ENCODE measurements at regions not wholly inside any gene's neighbourhood (a gene's known extent, or its start where the extent isn't known, plus 50 kb on each side); places are given as distances from the start of the nearest gene placed in this dataset.
"Not testable (repeated sequence)": the region's sequence is repeated elsewhere in the genome, so short reads cannot be mapped to it uniquely, and the experiment has no call there.

- no peak for TF ChIP-seq JUN (IDR thresholded peaks at IDR 0.05; ENCODE audit: borderline replicate concordance, insufficient read depth, insufficient read length, low read depth)
- TF ChIP-seq CTCF (IDR thresholded peaks at IDR 0.05; ENCODE audit: extremely low read depth in 1 of 2, insufficient read depth in 1 of 2, low read depth in 1 of 2, low read length in 2 of 2), result no peak
- no peak for TF ChIP-seq POLR2A (IDR thresholded peaks at IDR 0.05; ENCODE audit: low read depth, low read length)
- TF ChIP-seq POLR2AphosphoS5 (IDR thresholded peaks at IDR 0.05; ENCODE audit: insufficient read depth, low read depth, low read length), result no peak
- Histone ChIP-seq H3K4me2 (ENCODE audit: insufficient read depth, low read length) (no peak overlapping the region), H3K9me1 (replicated peaks; ENCODE audit: control insufficient read depth, extremely low read depth, insufficient read depth, low read length) (no peaks in the 10 kb centered on the region), H3K9me3 (replicated peaks; ENCODE audit: control insufficient read depth, insufficient read depth, low read length) (no peaks in the 10 kb centered on the region), H3K36me3 (ENCODE audit: control insufficient read depth in 2 of 2, extremely low read depth in 1 of 2, insufficient read depth in 2 of 2, low read length in 2 of 2) (no peaks in the 10 kb centered on the region), H3K27me3 (ENCODE audit: control insufficient read depth in 2 of 2, insufficient read depth in 2 of 2, low read length in 2 of 2) (peaks cover 0 to 3% of the 10 kb centered on the region in 2 experiments), H4K20me1 (replicated peaks; ENCODE audit: control insufficient read depth, extremely low read depth, insufficient read depth, low read length) (no peaks in the 10 kb centered on the region), H3K4me1 (ENCODE audit: control insufficient read depth, extremely low read depth, insufficient read depth, low read length) (no peaks in the 10 kb centered on the region), H3K9ac (replicated peaks; ENCODE audit: extremely low read depth, insufficient read depth, low read length) (no peak overlapping the region), H3K27ac (ENCODE audit: insufficient read depth, low read depth, low read length) (no peak overlapping the region), H3K4me3 (replicated peaks in 1 of 3; ENCODE audit: insufficient read depth in 1 of 3, low read depth in 1 of 3, low read length in 3 of 3) (no peak overlapping the region), H2AFZ (ENCODE audit: low read depth, low read length) (no peak overlapping the region), H3K79me2 (ENCODE audit: control insufficient read depth, insufficient read depth, low read length) (no peaks in the 10 kb centered on the region)
- intact Hi-C loops (cut with micrococcal nuclease), result no loop called here
- ChIA-PET CTCF (interaction anchor here (1.0 to 1.8 kb wide), 3 partner anchors 175 to 1943 kb away, joined by 3 to 5 read pairs (median 3); no protein-coding TSS in a partner anchor), POLR2A (no interaction called here)
- DNase-seq (ENCODE audit: low read depth, low spot score) (no peak), FAIRE-seq (no peak)
- dilution Hi-C loops (cut with MboI; ENCODE audit: extremely low pct_ligation_motif_present, low sequenced_read_pairs), result no loop called here
- no TSS peak for BruUV-seq (replicated peaks)
These were observed 63.4 kb upstream of the KBTBD8 start for GRCh38 chr3:66934725-66935124.

- POLR2A ChIA-PET; H3K36me3 ChIP-seq (ENCODE audit: control insufficient read depth in 2 of 2, extremely low read depth in 1 of 2, insufficient read depth in 2 of 2, low read length in 2 of 2); BruUV-seq (replicated peaks); DNase-seq (ENCODE audit: low read depth, low spot score); H4K20me1 ChIP-seq (replicated peaks; ENCODE audit: control insufficient read depth, extremely low read depth, insufficient read depth, low read length); H3K9ac ChIP-seq (replicated peaks; ENCODE audit: extremely low read depth, insufficient read depth, low read length); H3K9me3 ChIP-seq (replicated peaks; ENCODE audit: control insufficient read depth, insufficient read depth, low read length); dilution Hi-C loops (cut with MboI; ENCODE audit: extremely low pct_ligation_motif_present, low sequenced_read_pairs); H3K4me3 ChIP-seq (replicated peaks in 1 of 3; ENCODE audit: insufficient read depth in 1 of 3, low read depth in 1 of 3, low read length in 3 of 3); H2AFZ ChIP-seq (ENCODE audit: low read depth, low read length); H3K27ac ChIP-seq (ENCODE audit: insufficient read depth, low read depth, low read length); H3K27me3 ChIP-seq (ENCODE audit: control insufficient read depth in 2 of 2, insufficient read depth in 2 of 2, low read length in 2 of 2); intact Hi-C loops (cut with micrococcal nuclease); H3K79me2 ChIP-seq (ENCODE audit: control insufficient read depth, insufficient read depth, low read length); FAIRE-seq; H3K9me1 ChIP-seq (replicated peaks; ENCODE audit: control insufficient read depth, extremely low read depth, insufficient read depth, low read length); H3K4me2 ChIP-seq (ENCODE audit: insufficient read depth, low read length); H3K4me1 ChIP-seq (ENCODE audit: control insufficient read depth, extremely low read depth, insufficient read depth, low read length): not testable (repeated sequence)
- CTCF ChIA-PET, result interaction anchor here (0.6 to 4.3 kb wide), 7 partner anchors 20 to 1956 kb away, joined by 3 to 63 read pairs (median 14); no protein-coding TSS in a partner anchor
These were observed 61.1 kb upstream of the KBTBD8 start for GRCh38 chr3:66937041-66937440.

All from endothelial cell of umbilical vein (primary cell).